Liver (tissue), 8 donors: ENCODE measurements at regions not wholly inside any gene's neighbourhood (a gene's known extent, or its start where the extent isn't known, plus 50 kb on each side); places are given as distances from the start of the nearest gene placed in this dataset.

Source experiments
- DNase-seq: peaks from one replicate; pipeline ENCODE4 v3.0.0-alpha.2; 2017; ENCODE audit warnings: low spot score
- H3K27ac ChIP-seq, 2 donors: one replicate each; pipeline ENCODE4 v1.7.0; 2013; ENCODE audit warnings: inconsistent platforms in 2 of 2, low read length in 2 of 2, control low read depth in 1 of 2, low read depth in 1 of 2, mild to moderate bottlenecking in 1 of 2
- H3K27me3 ChIP-seq, 4 donors: one replicate each; pipeline versions ENCODE4 v1.6.1 to v1.7.0; 2013; ENCODE audit warnings: low read length in 3 of 4, inconsistent platforms in 1 of 4, mild to moderate bottlenecking in 1 of 4, moderate library complexity in 1 of 4; ENCODE audit not compliant: control insufficient read depth in 4 of 4, insufficient read depth in 4 of 4
- H3K36me3 ChIP-seq, 4 donors: one replicate each; pipeline versions ENCODE4 v1.6.1 to v1.7.0; 2013; ENCODE audit warnings: low read length in 3 of 4, mild to moderate bottlenecking in 3 of 4, low read depth in 1 of 4, moderate library complexity in 1 of 4; ENCODE audit not compliant: control insufficient read depth in 4 of 4, insufficient read depth in 3 of 4
- H3K4me1 ChIP-seq, 4 donors: one replicate each; pipeline versions ENCODE4 v1.6.1 to v1.7.0; 2013; ENCODE audit warnings: low read length in 3 of 4, mild to moderate bottlenecking in 3 of 4, moderate library complexity in 1 of 4; ENCODE audit not compliant: control insufficient read depth in 4 of 4, insufficient read depth in 4 of 4
- H3K4me3 ChIP-seq, 3 donors: one replicate each; pipeline versions ENCODE4 v1.6.1 to v1.7.0; 2013; ENCODE audit warnings: low read length in 3 of 3, control low read depth in 1 of 3, low read depth in 1 of 3, mild to moderate bottlenecking in 1 of 3
- H3K9ac ChIP-seq, 2 donors: one replicate each; pipeline ENCODE4 v1.7.0; 2013; ENCODE audit warnings: low read length in 2 of 2, mild to moderate bottlenecking in 2 of 2, moderate library complexity in 2 of 2, control low read depth in 1 of 2, low read depth in 1 of 2
- H3K9me3 ChIP-seq, 4 donors: one replicate each; pipeline versions ENCODE4 v1.6.1 to v1.7.0; 2013; ENCODE audit warnings: low read length in 3 of 4; ENCODE audit not compliant: control insufficient read depth in 4 of 4
- ATF3 ChIP-seq: IDR thresholded peaks from 2 replicates; pipeline ENCODE4 v1.6.1; 2016; ENCODE audit warnings: antibody characterized with exemption
- CTCF ChIP-seq: fragments of 150-350 bp; IDR thresholded peaks from 2 replicates; pipeline ENCODE4 v1.5.1; 2017; ENCODE audit warnings: improper control_type of control experiment, low read depth, low read length; ENCODE audit not compliant: missing input control
- EGR1 ChIP-seq, 2 donors: IDR thresholded peaks; 2 replicates each; pipeline ENCODE4 v1.6.1; 2016 to 2018; ENCODE audit warnings: antibody characterized with exemption in 2 of 2, low read depth in 2 of 2
- FOXA1 ChIP-seq: IDR thresholded peaks from 2 replicates; pipeline ENCODE4 v1.6.1; 2016; ENCODE audit warnings: antibody characterized with exemption
- FOXA2 ChIP-seq: IDR thresholded peaks from 2 replicates; pipeline ENCODE4 v1.6.1; 2016; ENCODE audit warnings: antibody characterized with exemption
- GABPA ChIP-seq, 2 donors: IDR thresholded peaks in 1 of 2; conservative IDR thresholded peaks in 1 of 2; 2 replicates each; pipeline ENCODE4 v1.6.1; 2016; ENCODE audit warnings: antibody characterized with exemption in 2 of 2, mild to moderate bottlenecking in 1 of 2, moderate library complexity in 1 of 2
- HNF4A ChIP-seq, 2 donors: conservative IDR thresholded peaks; 2 replicates each; pipeline ENCODE4 v1.6.1; 2016; ENCODE audit warnings: antibody characterized with exemption in 2 of 2, mild to moderate bottlenecking in 2 of 2
- HNF4G ChIP-seq: IDR thresholded peaks from 2 replicates; pipeline ENCODE4 v1.6.1; 2016; ENCODE audit warnings: antibody characterized with exemption
- JUND ChIP-seq, 2 donors: IDR thresholded peaks; 2 replicates each; pipeline ENCODE4 v1.6.1; 2016; ENCODE audit warnings: antibody characterized with exemption in 2 of 2
- MAX ChIP-seq: IDR thresholded peaks from 2 replicates; pipeline ENCODE4 v1.6.1; 2016; ENCODE audit warnings: antibody characterized with exemption
- NR2F2 ChIP-seq: IDR thresholded peaks from 2 replicates; pipeline ENCODE4 v1.6.1; 2016; ENCODE audit warnings: antibody characterized with exemption
- RAD21 ChIP-seq, 2 donors: IDR thresholded peaks; 2 replicates each; pipeline ENCODE4 v1.6.1; 2016; ENCODE audit warnings: antibody characterized with exemption in 2 of 2, mild to moderate bottlenecking in 2 of 2
- REST ChIP-seq: IDR thresholded peaks from 2 replicates; pipeline ENCODE4 v1.6.1; 2016; ENCODE audit warnings: antibody characterized with exemption, mild to moderate bottlenecking
- SP1 ChIP-seq: IDR thresholded peaks from 2 replicates; pipeline ENCODE4 v1.6.1; 2018; ENCODE audit warnings: antibody characterized with exemption, mild to moderate bottlenecking
- TAF1 ChIP-seq: conservative IDR thresholded peaks from 2 replicates; pipeline ENCODE4 v1.6.1; 2016; ENCODE audit warnings: antibody characterized with exemption, mild to moderate bottlenecking
- YY1 ChIP-seq: IDR thresholded peaks from 2 replicates; pipeline ENCODE4 v1.6.1; 2016; ENCODE audit warnings: antibody characterized with exemption, mild to moderate bottlenecking
- ZBTB33 ChIP-seq: IDR thresholded peaks from 2 replicates; pipeline ENCODE4 v1.6.1; 2016; ENCODE audit warnings: antibody characterized with exemption
- WGBS: extraction: QIAGEN DNeasy Blood & Tissue Kit; methylation state at CpG from one replicate; pipeline ENCODE4 v1.1.7; 2013; 5-methylcytosine and 5-hydroxymethylcytosine counted together
- donor health status: healthy.
- donor health status: healthy.
- donor health status: healthy.
- donor health status: healthy.
- donor health status: healthy.

GRCh38 chr15:92781925-92782453 lies 118.1 kb upstream of the CHD2 start:
- DNase-seq: no peak
- Histone ChIP-seq H3K9ac (no peak overlapping the region), H3K36me3 (peaks cover 0 to 6% (median 0%) of the 10 kb centered on the region in 4 donors), H3K4me3 (no peak overlapping the region), H3K9me3 (peaks cover 0 to 4% (median 2%) of the 10 kb centered on the region in 4 donors), H3K4me1 (no peaks in the 10 kb centered on the region), H3K27ac (no peak overlapping the region), H3K27me3 (no peaks in the 10 kb centered on the region)
- TF ChIP-seq JUND (IDR thresholded peaks at IDR 0.05) (no peak), EGR1 (IDR thresholded peaks at IDR 0.05; ENCODE audit: low read depth in 2 of 2) (no peak), REST (no peak), HNF4A (conservative IDR thresholded peaks at IDR 0.05) (no peak), CTCF (no peak), ZBTB33 (no peak), YY1 (no peak), FOXA2 (no peak), MAX (no peak), TAF1 (no peak), SP1 (no peak), RAD21 (IDR thresholded peaks at IDR 0.05) (no peak), NR2F2 (no peak), HNF4G (no peak), GABPA (IDR thresholded peaks at IDR 0.05 in 1 of 2, conservative IDR thresholded peaks at IDR 0.05 in 1 of 2) (no peak)
- WGBS: 95% methylated on average over 4 of the region's 4 CpGs

GRCh38 chr15:92787116-92787515 lies 113.0 kb upstream of the CHD2 start:
- H3K9me3 ChIP-seq: no peaks in the 10 kb centered on the region
- no peak overlapping the region for H3K4me3 ChIP-seq
- 97% methylated on average over 3 of the region's 3 CpGs for WGBS
- no peaks in the 10 kb centered on the region for H3K4me1 ChIP-seq
- no peak for DNase-seq
- no peak for TF ChIP-seq CTCF
- no peak for TF ChIP-seq HNF4A (conservative IDR thresholded peaks at IDR 0.05)
- TF ChIP-seq TAF1: no peak
- TF ChIP-seq SP1: no peak
- TF ChIP-seq ATF3: no peak
- TF ChIP-seq FOXA1: no peak
- TF ChIP-seq MAX: no peak
- no peak for TF ChIP-seq JUND (IDR thresholded peaks at IDR 0.05)
- no peak for TF ChIP-seq RAD21 (IDR thresholded peaks at IDR 0.05)
- H3K36me3 ChIP-seq: no peaks in the 10 kb centered on the region
- H3K27ac ChIP-seq: no peak overlapping the region
- H3K9ac ChIP-seq: no peak overlapping the region
- H3K27me3 ChIP-seq: no peaks in the 10 kb centered on the region
